SK-N-SH treated with all-trans-retinoic acid at 6 μM for 48 hours (cell line): ENCODE measurements at regions not wholly inside any gene's neighbourhood (a gene's known extent, or its start where the extent isn't known, plus 50 kb on each side); places are given as distances from the start of the nearest gene placed in this dataset.

Experiments used
- ATAC-seq: fragments of 200-7000 bp; cut with Tn5 transposase; 3 replicates; pipeline ENCODE4 v1.9.1; 2020; ENCODE audit warnings: mild to moderate bottlenecking, moderate library complexity
- ARNTL ChIP-seq: fragments of 450-650 bp; formaldehyde crosslinking; IDR thresholded peaks from 2 replicates; pipeline ENCODE4 v1.5.0; 2020; ENCODE audit warnings: low read depth, mild to moderate bottlenecking, moderate library complexity, borderline replicate concordance
- BACH2 ChIP-seq: fragments of 250-450 bp; sonication (Bioruptor Pico); IDR thresholded peaks from 2 replicates; pipeline ENCODE4 v1.9.0; 2021; ENCODE audit warnings: mild to moderate bottlenecking, borderline replicate concordance
- CSDC2 ChIP-seq: fragments of 250-450 bp; sonication (Bioruptor Pico); IDR thresholded peaks from 2 replicates; pipeline ENCODE4 v1.5.0; 2020; ENCODE audit warnings: mild to moderate bottlenecking, moderate library complexity
- CSRNP3 ChIP-seq: fragments of 250-450 bp; sonication (Bioruptor Pico); IDR thresholded peaks from 2 replicates; pipeline ENCODE4 v1.5.1; 2021; ENCODE audit warnings: mild to moderate bottlenecking, moderate library complexity
- ESRRG ChIP-seq: fragments of 250-450 bp; sonication (Bioruptor Pico); IDR thresholded peaks from 2 replicates; pipeline ENCODE4 v1.6.1; 2021; ENCODE audit warnings: mild to moderate bottlenecking
- GLIS3 ChIP-seq: fragments of 250-450 bp; sonication (Bioruptor Pico); IDR thresholded peaks from 2 replicates; pipeline ENCODE4 v1.5.0; 2020; ENCODE audit warnings: mild to moderate bottlenecking, moderate library complexity
- ISL1 ChIP-seq: fragments of 250-450 bp; sonication (Bioruptor Pico); IDR thresholded peaks from 2 replicates; pipeline ENCODE4 v2.1.2; 2022; ENCODE audit warnings: mild to moderate bottlenecking, moderate library complexity
- OSR1 ChIP-seq: fragments of 250-450 bp; sonication (Bioruptor Pico); IDR thresholded peaks from 2 replicates; pipeline ENCODE4 v1.8.0; 2022; ENCODE audit warnings: moderate library complexity, mild to moderate bottlenecking, inconsistent platforms
- PPARA ChIP-seq: fragments of 250-450 bp; sonication (Bioruptor Pico); IDR thresholded peaks from 2 replicates; pipeline ENCODE4 v1.5.0; 2020; ENCODE audit warnings: mild to moderate bottlenecking, borderline replicate concordance
- RARB ChIP-seq: fragments of 250-450 bp; sonication (Bioruptor Pico); IDR thresholded peaks from 2 replicates; pipeline ENCODE4 v1.8.0; 2021; ENCODE audit warnings: mild to moderate bottlenecking, moderate library complexity
- SNAI2 ChIP-seq: fragments of 250-450 bp; sonication (Bioruptor Pico); IDR thresholded peaks from 2 replicates; pipeline ENCODE4 v1.5.0; 2020; ENCODE audit warnings: mild to moderate bottlenecking, moderate library complexity
- TOX ChIP-seq: fragments of 250-450 bp; sonication (Bioruptor Pico); IDR thresholded peaks from 2 replicates; pipeline ENCODE4 v1.8.0; 2021; ENCODE audit warnings: mild to moderate bottlenecking, moderate library complexity, borderline replicate concordance
- ZC3H10 ChIP-seq: fragments of 250-450 bp; sonication (Bioruptor Pico); IDR thresholded peaks from 2 replicates; pipeline ENCODE4 v1.5.1; 2021; ENCODE audit warnings: mild to moderate bottlenecking, moderate library complexity
- ZFP3 ChIP-seq: fragments of 250-450 bp; sonication (Bioruptor Pico); IDR thresholded peaks from 2 replicates; pipeline ENCODE4 v1.5.0; 2020; ENCODE audit warnings: mild to moderate bottlenecking, moderate library complexity
- ZFP30 ChIP-seq: fragments of 450-650 bp; formaldehyde crosslinking; IDR thresholded peaks from 2 replicates; pipeline ENCODE4 v1.5.0; 2022; ENCODE audit warnings: mild to moderate bottlenecking, moderate library complexity
- ZNF565 ChIP-seq: fragments of 450-650 bp; formaldehyde crosslinking; conservative IDR thresholded peaks from 2 replicates; pipeline ENCODE4 v1.5.0; 2020; ENCODE audit warnings: low read depth, mild to moderate bottlenecking, moderate library complexity
- ZNF70 ChIP-seq: fragments of 450-650 bp; formaldehyde crosslinking; IDR thresholded peaks from 2 replicates; pipeline ENCODE4 v1.5.0; 2020; ENCODE audit warnings: mild to moderate bottlenecking, moderate library complexity
- ZNF8 ChIP-seq: fragments of 450-650 bp; formaldehyde crosslinking; IDR thresholded peaks from 2 replicates; pipeline ENCODE4 v1.5.0; 2020; ENCODE audit warnings: mild to moderate bottlenecking, moderate library complexity
- TF ChIP-seq, protein P1 (sequence below): fragments of 250-450 bp; sonication (Bioruptor Pico); IDR thresholded peaks from 2 replicates; pipeline ENCODE4 v1.5.0; 2020; ENCODE audit warnings: mild to moderate bottlenecking, moderate library complexity
- TF ChIP-seq, protein P2 (sequence below): fragments of 250-450 bp; sonication (Bioruptor Pico); IDR thresholded peaks from 2 replicates; pipeline ENCODE4 v1.8.0; 2020; ENCODE audit warnings: mild to moderate bottlenecking, moderate library complexity, borderline replicate concordance
- TF ChIP-seq, protein P3 (sequence below): fragments of 250-450 bp; sonication (Bioruptor Pico); IDR thresholded peaks from 2 replicates; pipeline ENCODE4 v1.5.1; 2020; ENCODE audit warnings: low read depth, mild to moderate bottlenecking, moderate library complexity
- TF ChIP-seq, protein P4 (sequence below): fragments of 250-450 bp; sonication (Bioruptor Pico); IDR thresholded peaks from 2 replicates; pipeline ENCODE4 v1.8.0; 2021; ENCODE audit warnings: low read depth, mild to moderate bottlenecking, moderate library complexity, borderline replicate concordance

- TF ChIP-seq ESRRG (CRISPR knock-in tag): no peak
- TF ChIP-seq PPARA (CRISPR knock-in tag): no peak
- no peak for TF ChIP-seq RARB (CRISPR knock-in tag)
- TF ChIP-seq GLIS3 (CRISPR knock-in tag): no peak
- TF ChIP-seq OSR1 (CRISPR knock-in tag): no peak
- TF ChIP-seq ISL1 (CRISPR knock-in tag): no peak
- TF ChIP-seq, protein P1, sequence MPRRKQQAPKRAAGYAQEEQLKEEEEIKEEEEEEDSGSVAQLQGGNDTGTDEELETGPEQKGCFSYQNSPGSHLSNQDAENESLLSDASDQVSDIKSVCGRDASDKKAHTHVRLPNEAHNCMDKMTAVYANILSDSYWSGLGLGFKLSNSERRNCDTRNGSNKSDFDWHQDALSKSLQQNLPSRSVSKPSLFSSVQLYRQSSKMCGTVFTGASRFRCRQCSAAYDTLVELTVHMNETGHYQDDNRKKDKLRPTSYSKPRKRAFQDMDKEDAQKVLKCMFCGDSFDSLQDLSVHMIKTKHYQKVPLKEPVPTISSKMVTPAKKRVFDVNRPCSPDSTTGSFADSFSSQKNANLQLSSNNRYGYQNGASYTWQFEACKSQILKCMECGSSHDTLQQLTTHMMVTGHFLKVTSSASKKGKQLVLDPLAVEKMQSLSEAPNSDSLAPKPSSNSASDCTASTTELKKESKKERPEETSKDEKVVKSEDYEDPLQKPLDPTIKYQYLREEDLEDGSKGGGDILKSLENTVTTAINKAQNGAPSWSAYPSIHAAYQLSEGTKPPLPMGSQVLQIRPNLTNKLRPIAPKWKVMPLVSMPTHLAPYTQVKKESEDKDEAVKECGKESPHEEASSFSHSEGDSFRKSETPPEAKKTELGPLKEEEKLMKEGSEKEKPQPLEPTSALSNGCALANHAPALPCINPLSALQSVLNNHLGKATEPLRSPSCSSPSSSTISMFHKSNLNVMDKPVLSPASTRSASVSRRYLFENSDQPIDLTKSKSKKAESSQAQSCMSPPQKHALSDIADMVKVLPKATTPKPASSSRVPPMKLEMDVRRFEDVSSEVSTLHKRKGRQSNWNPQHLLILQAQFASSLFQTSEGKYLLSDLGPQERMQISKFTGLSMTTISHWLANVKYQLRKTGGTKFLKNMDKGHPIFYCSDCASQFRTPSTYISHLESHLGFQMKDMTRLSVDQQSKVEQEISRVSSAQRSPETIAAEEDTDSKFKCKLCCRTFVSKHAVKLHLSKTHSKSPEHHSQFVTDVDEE: no peak
- no peak for TF ChIP-seq ZC3H10 (CRISPR knock-in tag)
- TF ChIP-seq TOX (CRISPR knock-in tag): no peak
- no peak for TF ChIP-seq SNAI2 (CRISPR knock-in tag)
- TF ChIP-seq ZFP3 (CRISPR knock-in tag): no peak
- no peak for TF ChIP-seq BACH2
- TF ChIP-seq CSRNP3: no peak
- TF ChIP-seq ZNF8: no peak
- TF ChIP-seq ZNF70 (CRISPR knock-in tag): no peak
- TF ChIP-seq, protein P2, sequence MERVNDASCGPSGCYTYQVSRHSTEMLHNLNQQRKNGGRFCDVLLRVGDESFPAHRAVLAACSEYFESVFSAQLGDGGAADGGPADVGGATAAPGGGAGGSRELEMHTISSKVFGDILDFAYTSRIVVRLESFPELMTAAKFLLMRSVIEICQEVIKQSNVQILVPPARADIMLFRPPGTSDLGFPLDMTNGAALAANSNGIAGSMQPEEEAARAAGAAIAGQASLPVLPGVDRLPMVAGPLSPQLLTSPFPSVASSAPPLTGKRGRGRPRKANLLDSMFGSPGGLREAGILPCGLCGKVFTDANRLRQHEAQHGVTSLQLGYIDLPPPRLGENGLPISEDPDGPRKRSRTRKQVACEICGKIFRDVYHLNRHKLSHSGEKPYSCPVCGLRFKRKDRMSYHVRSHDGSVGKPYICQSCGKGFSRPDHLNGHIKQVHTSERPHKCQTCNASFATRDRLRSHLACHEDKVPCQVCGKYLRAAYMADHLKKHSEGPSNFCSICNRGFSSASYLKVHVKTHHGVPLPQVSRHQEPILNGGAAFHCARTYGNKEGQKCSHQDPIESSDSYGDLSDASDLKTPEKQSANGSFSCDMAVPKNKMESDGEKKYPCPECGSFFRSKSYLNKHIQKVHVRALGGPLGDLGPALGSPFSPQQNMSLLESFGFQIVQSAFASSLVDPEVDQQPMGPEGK (CRISPR knock-in tag): no peak
- TF ChIP-seq CSDC2: no peak
- TF ChIP-seq, protein P3, sequence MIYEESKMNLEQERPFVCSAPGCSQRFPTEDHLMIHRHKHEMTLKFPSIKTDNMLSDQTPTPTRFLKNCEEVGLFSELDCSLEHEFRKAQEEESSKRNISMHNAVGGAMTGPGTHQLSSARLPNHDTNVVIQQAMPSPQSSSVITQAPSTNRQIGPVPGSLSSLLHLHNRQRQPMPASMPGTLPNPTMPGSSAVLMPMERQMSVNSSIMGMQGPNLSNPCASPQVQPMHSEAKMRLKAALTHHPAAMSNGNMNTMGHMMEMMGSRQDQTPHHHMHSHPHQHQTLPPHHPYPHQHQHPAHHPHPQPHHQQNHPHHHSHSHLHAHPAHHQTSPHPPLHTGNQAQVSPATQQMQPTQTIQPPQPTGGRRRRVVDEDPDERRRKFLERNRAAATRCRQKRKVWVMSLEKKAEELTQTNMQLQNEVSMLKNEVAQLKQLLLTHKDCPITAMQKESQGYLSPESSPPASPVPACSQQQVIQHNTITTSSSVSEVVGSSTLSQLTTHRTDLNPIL (CRISPR knock-in tag): no peak
- TF ChIP-seq ZNF565 (CRISPR knock-in tag): no peak
- ATAC-seq: no peak
Measured at GRCh38 chrX:98380106-98380505, 1496.4 kb downstream of the RPA4 start.

GRCh38 chrX:98380556-98380955 lies 1496.8 kb downstream of the RPA4 start:
- ATAC-seq: no peak
- TF ChIP-seq ZNF70 (CRISPR knock-in tag) (no peak), CSRNP3 (no peak), PPARA (CRISPR knock-in tag) (no peak), BACH2 (no peak), OSR1 (CRISPR knock-in tag) (no peak), ISL1 (CRISPR knock-in tag) (no peak), RARB (CRISPR knock-in tag) (no peak), ZFP30 (CRISPR knock-in tag) (no peak), ZC3H10 (CRISPR knock-in tag) (no peak), CSDC2 (no peak), ESRRG (CRISPR knock-in tag) (no peak), ZNF565 (CRISPR knock-in tag) (no peak), ARNTL (CRISPR knock-in tag) (no peak), ZFP3 (CRISPR knock-in tag) (no peak)
- TF ChIP-seq, protein P4, sequence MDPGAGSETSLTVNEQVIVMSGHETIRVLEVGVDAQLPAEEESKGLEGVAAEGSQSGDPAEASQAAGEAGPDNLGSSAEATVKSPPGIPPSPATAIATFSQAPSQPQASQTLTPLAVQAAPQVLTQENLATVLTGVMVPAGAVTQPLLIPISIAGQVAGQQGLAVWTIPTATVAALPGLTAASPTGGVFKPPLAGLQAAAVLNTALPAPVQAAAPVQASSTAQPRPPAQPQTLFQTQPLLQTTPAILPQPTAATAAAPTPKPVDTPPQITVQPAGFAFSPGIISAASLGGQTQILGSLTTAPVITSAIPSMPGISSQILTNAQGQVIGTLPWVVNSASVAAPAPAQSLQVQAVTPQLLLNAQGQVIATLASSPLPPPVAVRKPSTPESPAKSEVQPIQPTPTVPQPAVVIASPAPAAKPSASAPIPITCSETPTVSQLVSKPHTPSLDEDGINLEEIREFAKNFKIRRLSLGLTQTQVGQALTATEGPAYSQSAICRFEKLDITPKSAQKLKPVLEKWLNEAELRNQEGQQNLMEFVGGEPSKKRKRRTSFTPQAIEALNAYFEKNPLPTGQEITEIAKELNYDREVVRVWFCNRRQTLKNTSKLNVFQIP (CRISPR knock-in tag): no peak
- TF ChIP-seq, protein P3 (CRISPR knock-in tag): no peak
